Spinal cord (tissue), 9 donors: ENCODE measurements at regions not wholly inside any gene's neighbourhood (a gene's known extent, or its start where the extent isn't known, plus 50 kb on each side); places are given as distances from the start of the nearest gene placed in this dataset.
"Not testable (repeated sequence)": the region's sequence is repeated elsewhere in the genome, so short reads cannot be mapped to it uniquely, and the experiment has no call there.

ENCODE experiments used
- DNase-seq, 6 donors: peaks; one replicate each; pipeline versions ENCODE4 v3.0.0 to v3.0.0-alpha.2; 2013 to 2015; ENCODE audit warnings: low spot score in 6 of 6, low read depth in 4 of 6
- H3K27ac ChIP-seq: one replicate; pipeline ENCODE4 v1.5.1; 2013; ENCODE audit warnings: low read depth, low read length, control low read depth
- H3K27me3 ChIP-seq: one replicate; pipeline ENCODE4 v1.6.1; 2013; ENCODE audit warnings: low read length; ENCODE audit not compliant: control insufficient read depth, insufficient read depth
- H3K36me3 ChIP-seq: one replicate; pipeline ENCODE4 v1.6.1; 2013; ENCODE audit warnings: low read length; ENCODE audit not compliant: control insufficient read depth, insufficient read depth
- H3K4me1 ChIP-seq: one replicate; pipeline ENCODE4 v1.6.1; 2013; ENCODE audit warnings: low read length; ENCODE audit not compliant: control insufficient read depth, insufficient read depth
- H3K4me3 ChIP-seq: one replicate; pipeline ENCODE4 v1.5.1; 2013; ENCODE audit warnings: low read depth, low read length, control low read depth
- H3K9me3 ChIP-seq: one replicate; pipeline ENCODE4 v1.6.1; 2013; ENCODE audit warnings: low read length; ENCODE audit not compliant: control insufficient read depth, insufficient read depth
- WGBS: methylation state at CpG from one replicate; pipeline ENCODE4 v1.1.5; 2013; ENCODE audit warnings: missing lambda C conversion rate; ENCODE audit not compliant: insufficient coverage; 5-methylcytosine and 5-hydroxymethylcytosine counted together
- donor health status: healthy.

- Histone ChIP-seq H3K4me1 (no peaks in the 10 kb centered on the region), H3K9me3 (no peaks in the 10 kb centered on the region), H3K36me3 (no peaks in the 10 kb centered on the region), H3K27me3 (no peaks in the 10 kb centered on the region), H3K4me3 (no peak overlapping the region), H3K27ac (no peak overlapping the region)
- 100% methylated on average over 4 of the region's 4 CpGs for WGBS
- DNase-seq, result no peak
Observed at GRCh38 chr4:149218672-149219071, 597.0 kb downstream of the IQCM start.

DNA sequence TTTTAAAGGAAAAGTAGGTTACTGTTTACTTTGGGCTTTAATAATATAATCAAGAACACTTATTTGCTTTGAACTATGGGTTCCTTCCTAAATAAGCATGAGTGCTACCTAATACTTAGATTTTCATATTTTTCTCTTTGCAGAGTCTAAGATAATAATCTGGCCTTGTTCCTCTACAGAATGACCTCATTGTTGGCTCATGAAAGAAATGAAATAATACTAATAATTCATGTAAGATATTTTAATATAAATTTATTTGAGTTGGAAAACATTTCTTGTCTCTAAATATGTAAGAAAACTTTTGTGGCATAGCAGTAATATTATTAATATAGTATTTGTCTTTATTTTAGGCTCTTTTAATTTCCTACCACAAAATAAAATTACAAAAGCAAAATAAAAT, 601.3 kb downstream of the IQCM start:
- no peaks in the 10 kb centered on the region for H3K36me3 ChIP-seq
- no peak overlapping the region for H3K4me3 ChIP-seq
- H3K9me3 ChIP-seq, result no peaks in the 10 kb centered on the region
- no peak for DNase-seq
- no peaks in the 10 kb centered on the region for H3K4me1 ChIP-seq
- H3K27me3 ChIP-seq, result no peaks in the 10 kb centered on the region
- no peak overlapping the region for H3K27ac ChIP-seq

DNA sequence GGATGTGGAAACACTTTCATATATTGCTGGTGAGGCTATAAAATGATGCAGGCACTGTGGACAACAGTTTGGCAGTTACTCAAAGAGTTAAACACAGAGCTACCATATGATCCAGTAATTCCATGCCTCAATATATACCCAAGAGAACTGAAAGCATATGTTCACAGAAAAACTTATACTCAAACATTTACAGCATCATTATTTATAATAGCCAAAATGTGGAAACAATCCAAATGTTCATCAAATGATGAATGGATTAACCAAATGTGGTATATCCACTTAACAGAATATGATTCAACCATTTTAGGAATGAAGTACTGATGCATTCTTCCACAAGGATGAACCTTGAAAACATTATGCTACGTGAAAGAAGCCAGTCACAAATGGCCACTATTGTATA, 603.8 kb downstream of the IQCM start:
- Histone ChIP-seq H3K4me3 (no peak overlapping the region), H3K9me3 (no peaks in the 10 kb centered on the region), H3K27me3 (no peaks in the 10 kb centered on the region), H3K4me1 (no peaks in the 10 kb centered on the region), H3K27ac (no peak overlapping the region), H3K36me3 (no peaks in the 10 kb centered on the region)
- DNase-seq, result no peak
- no CpG with 5 or more reads among the region's 1 CpG for whole genome bisulfite sequencing

DNA sequence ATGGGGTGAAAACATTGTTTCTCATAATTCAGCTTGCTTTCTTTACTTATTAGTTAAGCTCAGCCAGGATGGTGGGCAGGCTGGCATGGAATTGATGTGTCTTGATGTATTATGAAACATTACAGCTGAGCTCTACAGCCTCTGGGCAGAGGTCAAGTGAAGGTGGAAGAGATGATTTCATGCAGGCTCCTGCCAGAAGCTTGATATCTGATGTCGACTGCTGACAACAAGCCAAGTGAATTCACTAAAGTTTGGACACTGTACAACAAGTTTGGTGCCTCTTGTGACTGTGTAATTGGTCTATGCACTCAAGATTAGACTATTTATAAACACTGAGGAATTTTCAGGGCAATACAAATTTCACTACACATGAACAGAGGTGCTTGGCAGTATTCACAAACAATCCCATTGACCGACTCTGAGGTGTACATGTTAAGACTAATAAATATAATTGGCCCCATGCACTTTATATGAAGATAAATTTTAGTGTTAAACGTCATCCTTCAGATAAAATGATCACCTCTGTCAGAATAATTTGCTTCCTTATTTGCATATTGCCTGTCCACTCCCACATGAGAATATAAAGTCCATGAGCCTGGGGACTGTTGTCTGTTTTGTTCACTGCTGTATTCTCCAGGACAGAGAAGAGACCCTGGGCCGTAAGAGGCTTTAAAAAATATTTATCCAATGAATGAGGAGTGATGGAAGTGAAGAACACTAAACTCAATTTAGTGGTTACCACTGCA, 612.2 kb downstream of the IQCM start:
- DNase-seq, result peak in 2 of 6 donors; percentile 41 to 46
- Histone ChIP-seq H3K36me3 (no peaks in the 10 kb centered on the region), H3K27ac (no peak overlapping the region), H3K4me1 (no peaks in the 10 kb centered on the region), H3K9me3 (no peaks in the 10 kb centered on the region), H3K4me3 (no peak overlapping the region), H3K27me3 (no peaks in the 10 kb centered on the region)
- no CpG with 5 or more reads among the region's 4 CpGs for WGBS

DNA sequence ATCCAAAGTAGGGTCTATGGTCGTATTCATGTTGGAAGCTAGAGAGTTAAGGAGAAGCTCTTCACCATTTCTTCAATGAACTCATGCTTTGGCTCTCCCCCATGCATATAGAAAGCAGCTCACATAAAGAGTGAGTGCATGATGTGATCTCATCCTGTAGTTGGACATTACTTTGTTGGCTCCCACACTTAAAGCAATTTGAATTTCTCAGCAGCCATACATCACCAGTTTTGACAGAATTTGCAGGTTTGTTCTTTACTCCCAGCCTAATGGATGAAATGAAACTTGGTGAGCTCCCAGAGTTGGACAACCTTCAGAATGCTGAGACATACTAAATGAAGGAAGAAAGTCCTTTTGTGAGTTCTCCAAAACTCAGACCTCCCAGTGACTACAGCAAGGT, 613.5 kb downstream of the IQCM start:
- H3K4me3 ChIP-seq, result no peak overlapping the region
- H3K9me3 ChIP-seq, result no peaks in the 10 kb centered on the region
- no peak overlapping the region for H3K27ac ChIP-seq
- no CpG with 5 or more reads among the region's 1 CpG for WGBS
- no peaks in the 10 kb centered on the region for H3K4me1 ChIP-seq
- no peaks in the 10 kb centered on the region for H3K36me3 ChIP-seq
- DNase-seq, result peak in 2 of 6 donors; percentile 9 to 20
- no peaks in the 10 kb centered on the region for H3K27me3 ChIP-seq

DNA sequence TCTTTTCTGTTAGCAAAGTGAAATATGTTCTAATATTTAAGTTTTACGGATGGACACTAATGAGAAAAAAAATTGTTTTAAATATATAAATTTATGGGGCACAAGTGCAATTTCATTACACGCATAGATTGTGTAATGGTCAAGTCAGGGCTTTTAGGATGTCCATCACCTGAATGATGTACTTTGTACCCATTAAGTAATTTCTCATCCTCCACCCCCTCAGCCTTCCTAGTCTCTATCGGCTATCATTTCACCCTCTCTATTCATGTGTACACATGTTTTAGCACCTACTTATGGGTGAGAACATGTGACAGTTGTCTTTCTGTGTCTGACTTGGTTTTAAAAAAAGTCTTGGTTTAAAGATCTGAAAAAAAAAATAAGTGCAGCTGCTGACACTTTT, 616.0 kb downstream of the IQCM start:
- Histone ChIP-seq H3K4me3 (no peak overlapping the region), H3K36me3 (no peaks in the 10 kb centered on the region), H3K4me1 (no peaks in the 10 kb centered on the region), H3K27me3 (no peaks in the 10 kb centered on the region), H3K27ac (no peak overlapping the region), H3K9me3 (no peaks in the 10 kb centered on the region)
- no peak for DNase-seq
- WGBS, result no CpG with 5 or more reads among the region's 3 CpGs

DNA sequence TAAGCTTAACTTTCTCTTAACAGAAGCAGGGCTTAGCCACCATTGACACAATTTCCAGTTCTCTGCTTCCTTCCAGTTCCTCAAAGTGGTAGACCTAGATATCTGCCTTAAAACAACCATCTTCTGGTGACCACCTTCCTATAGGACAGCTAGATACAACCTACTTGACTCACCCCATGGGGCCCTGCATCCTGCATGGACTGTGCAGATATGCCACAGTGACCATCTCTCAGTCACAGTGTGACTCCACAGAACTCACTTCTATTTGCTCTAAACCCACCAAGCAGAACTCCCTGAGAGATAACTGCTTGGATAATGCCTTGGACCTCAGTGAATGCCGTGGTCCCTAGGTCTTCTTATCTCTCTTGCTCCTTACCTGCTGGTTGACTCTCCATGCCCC, 621.6 kb downstream of the IQCM start:
- no peak for DNase-seq
- H3K4me3 ChIP-seq, result no peak overlapping the region
- no peaks in the 10 kb centered on the region for H3K9me3 ChIP-seq
- no CpG with 5 or more reads among the region's 1 CpG for WGBS
- H3K4me1 ChIP-seq, result no peaks in the 10 kb centered on the region
- H3K27ac ChIP-seq, result no peak overlapping the region
- H3K27me3 ChIP-seq, result no peaks in the 10 kb centered on the region
- no peaks in the 10 kb centered on the region for H3K36me3 ChIP-seq

DNA sequence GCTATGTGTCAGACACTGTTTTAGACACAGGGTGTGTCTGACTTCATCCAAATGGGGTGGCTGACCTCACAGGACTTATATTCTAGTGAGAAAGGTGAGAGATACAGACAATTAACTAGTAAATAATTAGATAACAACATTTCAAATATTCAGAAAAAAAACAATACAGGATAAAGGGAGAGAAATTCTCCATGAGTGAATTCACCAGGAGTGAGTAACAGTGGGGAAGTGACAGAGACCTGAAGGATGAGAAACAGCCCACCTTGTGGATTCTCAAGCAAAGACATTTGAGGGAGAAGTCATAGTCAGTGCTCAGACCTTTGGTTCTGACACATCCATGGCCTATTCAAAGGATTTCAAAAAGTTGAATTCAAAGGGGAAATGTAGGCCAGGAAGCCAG, 627.9 kb downstream of the IQCM start:
- no peaks in the 10 kb centered on the region for H3K36me3 ChIP-seq
- H3K4me3 ChIP-seq, result no peak overlapping the region
- no peak overlapping the region for H3K27ac ChIP-seq
- DNase-seq, result no peak
- H3K4me1 ChIP-seq, result no peaks in the 10 kb centered on the region
- no peaks in the 10 kb centered on the region for H3K9me3 ChIP-seq
- H3K27me3 ChIP-seq, result no peaks in the 10 kb centered on the region

GRCh38 chr4:149183638-149184037, 632.0 kb downstream of the IQCM start:
- DNase-seq, result no peak
- no CpG with 5 or more reads among the region's 1 CpG for WGBS

DNA sequence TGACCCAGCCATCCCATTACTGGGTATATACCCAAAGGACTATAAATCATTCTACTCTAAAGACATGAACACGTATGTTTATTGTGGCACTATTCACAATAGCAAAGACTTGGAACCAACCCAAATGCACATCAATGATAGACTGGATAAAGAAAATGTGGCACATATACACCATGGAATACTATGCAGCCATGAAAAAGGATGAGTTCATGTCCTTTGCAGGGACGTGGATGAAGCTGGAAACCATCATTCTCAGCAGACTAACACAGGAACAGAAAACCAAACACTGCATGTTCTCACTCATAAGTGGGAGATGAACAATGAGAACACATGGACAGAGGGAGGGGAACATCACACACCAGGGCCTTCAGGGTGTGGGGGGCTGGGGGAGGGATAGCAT, 634.2 kb downstream of the IQCM start:
- WGBS, result no CpG with 5 or more reads among the region's 2 CpGs
- H3K4me3 ChIP-seq, DNase-seq, H3K36me3 ChIP-seq, H3K4me1 ChIP-seq, H3K27me3 ChIP-seq, H3K9me3 ChIP-seq, H3K27ac ChIP-seq: not testable (repeated sequence)

More at GRCh38 chr4:149183638-149184037, 632.0 kb downstream of the IQCM start:
- no peaks in the 10 kb centered on the region for H3K27me3 ChIP-seq
- no peak overlapping the region for H3K4me3 ChIP-seq
- no peak overlapping the region for H3K27ac ChIP-seq
- no peaks in the 10 kb centered on the region for H3K9me3 ChIP-seq
- H3K4me1 ChIP-seq, result no peaks in the 10 kb centered on the region
- no peaks in the 10 kb centered on the region for H3K36me3 ChIP-seq
